SJSA1 (cell line): ENCODE measurements at regions not wholly inside any gene's neighbourhood (a gene's known extent, or its start where the extent isn't known, plus 50 kb on each side); places are given as distances from the start of the nearest gene placed in this dataset.
"Not testable (repeated sequence)": the region's sequence is repeated elsewhere in the genome, so short reads cannot be mapped to it uniquely, and the experiment has no call there.

Source experiments
- DNase-seq, 2 experiments: peaks; one replicate each; pipeline ENCODE4 v3.0.0-alpha.2; 2015 to 2020; ENCODE audit warnings: low spot score in 2 of 2, low read depth in 1 of 2
- H3K27ac ChIP-seq: fragments of 250-450 bp; sonication (Bioruptor Pico); 2 replicates; pipeline ENCODE4 v1.5.1; 2020; ENCODE audit warnings: mild to moderate bottlenecking, moderate library complexity
- H3K27me3 ChIP-seq: fragments of 250-450 bp; sonication (Bioruptor Pico); replicated peaks from 2 replicates; pipeline ENCODE4 v1.5.1; 2020; ENCODE audit warnings: mild to moderate bottlenecking, moderate library complexity
- H3K36me3 ChIP-seq: fragments of 250-450 bp; sonication (Bioruptor Pico); 2 replicates; pipeline ENCODE4 v1.5.1; 2020; ENCODE audit warnings: mild to moderate bottlenecking
- H3K4me1 ChIP-seq: fragments of 250-450 bp; sonication (Bioruptor Pico); replicated peaks from 2 replicates; pipeline ENCODE4 v1.6.1; 2021; ENCODE audit warnings: mild to moderate bottlenecking
- H3K4me3 ChIP-seq: fragments of 250-450 bp; sonication (Bioruptor Pico); 2 replicates; pipeline ENCODE4 v1.5.1; 2020; ENCODE audit warnings: mild to moderate bottlenecking
- H3K9me3 ChIP-seq: fragments of 250-450 bp; sonication (Bioruptor Pico); replicated peaks from 2 replicates; pipeline ENCODE4 v1.5.1; 2020; ENCODE audit warnings: mild to moderate bottlenecking

DNA sequence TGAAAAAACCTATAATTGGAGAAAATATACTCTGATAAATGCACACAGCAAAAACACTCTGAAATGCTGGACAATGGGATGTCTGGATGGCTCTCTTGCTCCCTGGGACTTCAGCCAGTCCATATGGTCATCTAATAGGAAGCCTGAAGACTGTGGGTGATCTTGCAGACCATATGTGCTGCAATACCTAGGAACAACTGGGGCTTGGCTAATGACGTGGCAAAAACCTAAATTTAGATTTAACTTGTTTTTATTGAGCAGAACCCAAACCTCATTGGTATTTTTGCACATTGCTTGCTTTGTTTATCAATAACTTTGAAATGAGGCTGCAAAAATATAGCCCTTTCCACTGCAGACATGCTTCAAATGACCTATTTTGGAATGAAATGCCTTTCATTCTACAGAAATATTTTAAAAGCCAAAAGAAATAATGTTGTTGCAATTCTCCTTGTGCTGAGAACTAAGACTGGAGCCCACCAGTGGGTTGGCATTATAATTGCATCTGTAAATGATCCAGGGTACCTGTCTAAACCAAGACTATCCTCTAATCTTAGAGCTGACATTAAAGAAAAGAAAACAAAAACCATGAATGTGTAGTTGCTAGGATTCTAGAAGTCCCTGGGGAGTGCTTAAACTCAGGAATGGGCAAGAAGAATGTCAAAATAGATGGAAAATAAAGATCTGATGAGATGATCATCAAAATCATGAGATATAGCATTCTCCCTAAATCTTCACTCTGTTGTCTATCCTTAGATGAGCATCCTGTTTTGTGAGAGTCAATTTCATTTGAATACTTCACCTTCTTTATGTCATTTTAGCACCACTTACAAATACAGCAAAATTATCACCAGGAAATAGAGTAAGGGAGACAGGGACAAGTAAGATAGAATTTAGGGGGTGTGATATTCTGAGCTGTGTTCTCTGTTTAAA lies 152.1 kb upstream of the RIMS1 start:
- no peaks in the 10 kb centered on the region for H3K9me3 ChIP-seq
- no peaks in the 10 kb centered on the region for H3K36me3 ChIP-seq
- no peaks in the 10 kb centered on the region; the same call in 1 of the 2 replicates for H3K27me3 ChIP-seq
- DNase-seq, result no peak
- no peak overlapping the region for H3K4me3 ChIP-seq
- no peak overlapping the region for H3K27ac ChIP-seq
- H3K4me1 ChIP-seq, result no peaks in the 10 kb centered on the region

DNA sequence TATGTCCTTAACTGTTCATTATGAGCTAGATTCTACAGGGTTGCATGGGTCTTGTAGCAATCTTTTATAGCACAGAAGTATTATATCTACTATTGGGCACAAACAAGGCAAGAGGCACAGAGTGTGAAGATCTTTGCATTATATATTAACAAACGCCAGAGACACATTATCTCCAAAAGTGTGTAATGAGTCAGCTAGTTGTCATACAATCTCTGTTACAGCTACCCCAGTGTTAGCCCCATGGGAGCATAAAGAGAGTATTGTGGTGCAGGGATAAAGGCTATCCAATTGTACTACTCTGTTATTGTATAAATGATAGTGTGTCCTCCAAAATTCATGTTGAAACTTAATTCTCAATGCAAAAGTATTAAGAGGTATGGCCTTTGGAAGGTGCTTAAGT lies 148.4 kb upstream of the RIMS1 start:
- H3K4me1 ChIP-seq, result no peaks in the 10 kb centered on the region
- no peak for DNase-seq
- H3K27me3 ChIP-seq, result no peaks in the 10 kb centered on the region; the same call in 1 of the 2 replicates
- no peak overlapping the region for H3K4me3 ChIP-seq
- no peaks in the 10 kb centered on the region for H3K9me3 ChIP-seq
- H3K27ac ChIP-seq, result no peak overlapping the region
- H3K36me3 ChIP-seq, result no peaks in the 10 kb centered on the region

DNA sequence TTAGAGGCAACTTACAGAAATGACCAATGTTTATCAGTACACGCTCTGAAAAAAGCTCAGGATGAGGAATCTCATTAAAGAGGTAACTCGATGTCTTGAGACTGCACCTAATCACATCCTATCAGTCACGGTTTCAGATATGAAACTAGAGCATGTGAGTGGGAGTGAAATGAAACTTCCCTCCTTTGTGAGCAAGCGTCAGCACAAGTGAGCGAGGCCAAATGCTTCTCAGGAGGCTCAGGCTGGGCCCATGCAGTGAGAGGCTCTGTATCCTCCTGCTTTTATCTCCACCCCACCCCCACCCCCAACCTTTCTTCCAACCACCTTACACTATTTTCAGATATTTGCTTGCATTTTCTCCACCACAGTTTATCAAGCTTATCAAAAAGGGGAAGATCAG lies 140.8 kb upstream of the RIMS1 start:
- H3K4me1 ChIP-seq, result no peaks in the 10 kb centered on the region
- no peaks in the 10 kb centered on the region for H3K9me3 ChIP-seq
- H3K27me3 ChIP-seq, result no peaks in the 10 kb centered on the region
- no peak overlapping the region for H3K4me3 ChIP-seq
- no peaks in the 10 kb centered on the region for H3K36me3 ChIP-seq
- H3K27ac ChIP-seq, result no peak overlapping the region
- no peak for DNase-seq

DNA sequence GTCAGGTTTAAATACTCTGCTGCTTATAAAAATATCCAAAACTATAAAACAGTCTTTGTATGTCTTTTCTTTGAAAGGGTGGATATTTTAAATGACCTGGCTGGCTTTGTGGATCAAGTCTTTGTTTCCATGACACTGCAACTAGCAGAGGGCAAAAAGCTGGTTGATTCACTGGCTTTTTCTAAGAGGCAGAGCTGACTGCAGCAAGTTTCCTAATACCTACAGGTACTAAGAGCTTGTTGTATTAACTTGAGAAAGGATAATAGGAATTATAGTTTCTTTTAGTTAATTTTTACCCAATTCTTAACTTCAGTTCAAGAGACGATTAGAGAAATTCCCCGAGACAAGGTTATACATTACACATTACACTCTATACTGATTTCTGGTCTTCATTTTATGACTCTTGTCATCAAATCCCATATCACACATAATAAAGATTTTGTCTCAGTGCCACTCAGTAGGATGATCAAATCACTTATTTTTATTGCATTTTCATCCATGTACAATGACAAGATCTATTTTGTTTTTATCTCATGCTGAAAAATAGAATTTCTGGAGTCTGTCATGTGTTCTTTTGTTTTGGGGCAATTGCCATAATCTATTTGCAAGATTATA lies 120.1 kb upstream of the RIMS1 start:
- Histone ChIP-seq H3K4me1 (no peaks in the 10 kb centered on the region), H3K36me3 (no peaks in the 10 kb centered on the region), H3K27me3 (0 out of 2 replicates have a peak, but pooled peaks cover 3% of the 10 kb centered on the region), H3K9me3 (no peaks in the 10 kb centered on the region), H3K4me3 (no peak overlapping the region), H3K27ac (no peak overlapping the region)
- DNase-seq, result no peak

DNA sequence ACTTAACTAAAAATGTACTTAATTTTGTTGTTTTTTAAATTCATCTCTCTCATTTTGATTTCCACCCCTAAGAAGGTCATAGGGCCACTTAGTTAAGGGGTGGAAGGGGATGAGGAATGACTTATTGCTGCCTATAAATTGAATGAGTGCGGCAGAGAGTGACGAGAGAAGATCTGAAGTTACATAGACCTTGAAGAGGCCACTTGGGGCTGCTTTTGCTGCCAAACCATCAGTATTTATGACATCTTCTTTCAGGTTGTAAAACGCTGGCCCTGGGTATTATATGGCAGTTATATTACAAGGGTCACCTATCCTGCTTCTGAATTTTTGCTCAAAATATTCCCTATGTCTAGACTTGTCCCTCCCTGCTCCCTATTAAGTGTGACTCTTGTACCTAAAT lies 119.6 kb upstream of the RIMS1 start:
- Histone ChIP-seq H3K4me3 (no peak overlapping the region), H3K9me3 (no peaks in the 10 kb centered on the region), H3K36me3 (no peaks in the 10 kb centered on the region), H3K27ac (no peak overlapping the region), H3K27me3 (0 out of 2 replicates have a peak, but pooled peaks cover 3% of the 10 kb centered on the region), H3K4me1 (no peaks in the 10 kb centered on the region)
- DNase-seq, result no peak

GRCh38 chr6:71768356-71768755 lies 118.0 kb upstream of the RIMS1 start:
- 0 out of 2 replicates have a peak, but pooled peaks cover 3% of the 10 kb centered on the region for H3K27me3 ChIP-seq
- no peaks in the 10 kb centered on the region for H3K4me1 ChIP-seq
- no peaks in the 10 kb centered on the region for H3K36me3 ChIP-seq
- no peak for DNase-seq
- H3K9me3 ChIP-seq, result no peaks in the 10 kb centered on the region
- no peak overlapping the region for H3K27ac ChIP-seq
- no peak overlapping the region for H3K4me3 ChIP-seq

GRCh38 chr6:71808865-71809264 lies 77.5 kb upstream of the RIMS1 start:
- Histone ChIP-seq H3K9me3 (0 out of 2 replicates have a peak, but pooled peaks cover 3% of the 10 kb centered on the region), H3K27ac (no peak overlapping the region), H3K36me3 (no peaks in the 10 kb centered on the region), H3K4me1 (no peaks in the 10 kb centered on the region), H3K27me3 (no peaks in the 10 kb centered on the region), H3K4me3 (no peak overlapping the region)
- no peak for DNase-seq

DNA sequence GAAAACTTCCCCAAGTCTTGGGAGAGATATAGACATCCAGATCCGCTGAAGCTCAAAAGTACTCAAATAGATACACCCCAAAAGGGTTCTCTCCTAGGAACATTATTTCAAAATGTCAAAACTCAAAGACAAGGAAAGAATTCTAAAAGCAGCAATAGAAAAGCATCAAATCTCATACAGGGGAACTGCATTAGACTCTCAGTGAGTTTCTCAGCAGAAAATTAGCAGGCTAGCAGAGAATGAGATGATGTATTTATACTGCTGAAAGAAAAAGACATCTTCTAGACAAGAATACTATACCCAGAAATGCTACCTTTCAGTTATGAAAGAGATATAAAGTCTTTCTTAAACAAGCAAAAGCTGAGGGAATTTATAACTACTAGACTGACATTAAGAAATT lies 75.5 kb upstream of the RIMS1 start:
- no peaks in the 10 kb centered on the region for H3K4me1 ChIP-seq
- no peak overlapping the region for H3K4me3 ChIP-seq
- no peaks in the 10 kb centered on the region for H3K36me3 ChIP-seq
- no peak for DNase-seq
- no peak overlapping the region for H3K27ac ChIP-seq
- no peaks in the 10 kb centered on the region for H3K27me3 ChIP-seq
- H3K9me3 ChIP-seq, result 0 out of 2 replicates have a peak, but pooled peaks cover 3% of the 10 kb centered on the region

- Histone ChIP-seq H3K36me3 (no peaks in the 10 kb centered on the region), H3K27me3 (no peaks in the 10 kb centered on the region; the same call in 1 of the 2 replicates), H3K4me1 (no peaks in the 10 kb centered on the region), H3K4me3 (no peak overlapping the region), H3K27ac (no peak overlapping the region), H3K9me3 (no peaks in the 10 kb centered on the region)
- no peak for DNase-seq
Observed at GRCh38 chr6:71822625-71823024, 63.7 kb upstream of the RIMS1 start.

- H3K9me3 ChIP-seq, H3K27ac ChIP-seq, H3K4me1 ChIP-seq, H3K27me3 ChIP-seq, DNase-seq, H3K36me3 ChIP-seq, H3K4me3 ChIP-seq: not testable (repeated sequence)
Observed at GRCh38 chr6:71832110-71832764, 54.1 kb upstream of the RIMS1 start.
